ENCODE measurements at regions not wholly inside any gene's neighbourhood (a gene's known extent, or its start where the extent isn't known, plus 50 kb on each side); places are given as distances from the start of the nearest gene placed in this dataset.

DNA sequence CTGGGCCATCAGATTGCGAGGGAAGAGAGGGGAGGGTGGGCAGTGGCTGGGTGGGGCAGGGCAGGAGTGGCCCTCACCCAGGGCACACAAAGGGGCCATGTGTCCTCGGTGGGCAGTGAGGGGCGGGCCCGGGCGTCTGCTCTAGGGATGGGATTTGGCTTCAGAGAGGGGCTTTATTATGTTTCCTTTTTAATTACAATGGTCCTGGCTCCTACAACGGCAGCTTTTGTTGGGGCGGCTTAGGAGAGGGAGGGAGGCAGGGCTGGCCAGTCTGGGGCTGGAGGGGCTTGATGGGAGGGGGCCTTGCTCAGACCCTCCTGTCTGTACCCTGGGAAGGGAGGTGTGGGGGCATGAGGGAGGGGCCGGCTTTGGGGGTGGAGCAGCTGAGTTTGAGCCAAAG lies 102.8 kb upstream of the WNT4 start:
- no peak for DNase-seq (ENCODE audit: low spot score)

DNA sequence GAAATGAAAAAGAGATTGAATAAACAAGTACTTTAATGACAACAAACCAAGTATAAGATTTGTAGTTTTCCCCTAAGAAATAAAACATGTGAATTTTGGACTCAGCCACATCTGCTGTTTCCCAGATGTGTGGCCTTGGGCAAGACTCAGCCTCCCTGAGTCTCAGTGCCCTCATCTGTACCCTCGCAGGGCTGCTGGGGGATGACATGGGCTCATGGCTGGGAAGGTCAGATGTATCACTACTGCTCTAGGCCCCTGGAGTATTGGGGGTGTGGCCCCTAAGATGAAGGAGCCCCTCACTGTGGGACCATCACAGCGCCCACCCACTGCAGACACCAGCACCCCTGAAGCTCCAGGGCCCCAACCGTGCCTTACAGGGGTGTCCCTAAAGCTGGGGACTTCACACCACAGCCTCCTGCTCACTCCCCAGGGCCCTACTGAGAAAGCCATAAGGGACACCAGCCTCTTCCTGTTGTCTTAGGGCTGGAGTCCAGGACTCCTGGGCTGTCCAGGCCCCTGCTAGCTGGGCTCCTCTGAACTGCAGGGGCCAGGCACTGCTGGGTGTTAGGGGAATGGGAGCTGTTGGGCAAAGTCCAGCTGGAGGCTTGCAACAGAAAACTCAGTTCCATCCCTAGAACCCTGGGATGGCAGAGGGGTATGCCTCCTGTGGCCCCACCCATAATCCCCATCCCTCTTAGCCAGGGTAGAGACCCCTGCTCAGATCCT lies 104.0 kb upstream of the WNT4 start:
- DNase-seq (ENCODE audit: low spot score) = no peak

DNA sequence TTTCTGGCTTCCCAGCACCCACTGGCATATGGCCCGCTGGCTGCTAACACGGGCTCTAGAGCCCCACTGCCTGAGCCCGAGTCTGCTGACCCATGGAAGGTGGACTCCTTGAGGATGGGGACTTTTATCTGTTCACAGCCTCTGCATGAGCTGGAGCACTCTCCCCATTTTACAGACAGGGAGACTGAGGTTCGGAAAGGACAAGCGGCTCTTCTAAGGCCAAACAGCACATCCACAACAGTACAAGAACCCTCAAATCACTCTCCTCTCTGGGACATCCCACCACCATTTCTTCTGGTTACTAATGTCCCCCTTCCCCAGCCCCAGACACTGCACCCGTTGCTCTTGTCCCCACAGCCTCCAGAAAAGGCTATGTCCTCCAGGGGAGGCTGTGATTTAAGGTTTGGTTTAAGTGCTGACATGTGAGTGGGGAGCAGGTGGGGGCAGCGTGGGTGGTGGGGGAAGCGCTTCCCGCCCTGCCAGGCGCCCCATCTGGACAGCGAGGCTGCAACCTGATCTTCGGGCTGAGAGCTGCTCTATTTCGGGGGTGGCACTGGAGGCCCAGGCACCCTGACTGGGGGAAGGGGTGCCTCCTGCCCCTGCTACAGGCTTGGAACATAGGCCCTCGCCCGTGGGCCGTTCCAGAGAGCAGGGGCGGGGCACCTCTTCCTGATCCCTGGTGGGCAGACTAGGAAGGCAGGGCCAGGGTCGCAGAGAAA lies 104.8 kb upstream of the WNT4 start:
- no peak for DNase-seq (ENCODE audit: low spot score)

DNA sequence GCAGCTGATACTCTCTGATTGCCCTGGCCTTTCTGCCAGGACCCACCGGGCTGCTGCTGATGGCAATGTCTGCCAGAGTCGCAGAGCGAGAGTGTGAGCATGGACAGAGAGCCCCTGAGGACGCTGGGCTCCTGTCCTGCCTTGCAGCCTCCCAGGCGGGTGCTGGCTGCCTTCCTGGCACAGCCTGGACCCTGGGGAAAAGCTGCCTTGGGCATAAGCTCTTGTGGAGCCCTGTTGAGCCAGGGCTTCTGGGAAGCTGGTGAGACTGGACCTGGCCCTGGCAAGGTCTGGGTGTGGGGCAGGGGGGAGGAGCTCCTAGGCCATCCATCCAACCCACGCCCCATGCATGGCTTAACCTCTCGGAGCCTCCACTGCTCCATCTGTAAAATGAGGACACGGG lies 105.8 kb upstream of the WNT4 start:
- DNase-seq (ENCODE audit: low spot score) = no peak

DNA sequence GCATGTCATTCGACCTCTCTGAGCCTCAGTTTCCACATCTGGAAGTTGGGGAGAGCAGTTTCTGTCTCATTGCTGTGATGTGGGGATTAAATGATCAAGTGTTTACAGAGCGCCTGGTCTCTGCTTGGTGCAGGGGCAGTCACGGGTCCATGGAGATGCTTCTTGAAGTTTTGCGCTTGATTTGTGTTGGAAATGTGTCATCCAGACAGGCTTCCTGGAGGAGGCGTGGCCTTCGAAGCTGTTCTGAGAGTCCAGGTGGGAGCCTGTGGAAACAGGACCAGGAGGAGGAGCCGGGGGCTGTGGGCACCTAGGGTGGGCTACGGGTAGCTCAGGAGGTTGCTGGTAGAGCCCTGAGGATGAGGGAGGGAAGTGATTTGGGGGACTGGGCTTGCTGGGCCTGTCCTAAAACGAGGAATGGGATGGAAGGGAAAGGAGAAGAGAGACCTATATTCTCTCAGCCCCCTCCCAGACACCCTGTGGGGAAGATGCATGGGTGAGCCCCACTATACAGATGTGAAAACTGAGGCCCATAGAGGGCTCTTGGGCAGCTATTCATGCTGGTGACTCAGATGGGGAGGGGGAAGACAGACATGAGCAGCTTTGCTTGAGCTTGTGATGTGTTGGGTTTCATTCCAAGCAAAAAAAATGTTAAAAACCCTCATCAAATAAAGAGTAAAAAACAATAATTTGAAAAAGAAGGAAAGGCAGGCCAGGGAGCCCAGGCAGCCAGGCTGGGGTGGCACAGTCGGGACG lies 107.2 kb upstream of the WNT4 start:
- DNase-seq (ENCODE audit: low spot score) = no peak

DNA sequence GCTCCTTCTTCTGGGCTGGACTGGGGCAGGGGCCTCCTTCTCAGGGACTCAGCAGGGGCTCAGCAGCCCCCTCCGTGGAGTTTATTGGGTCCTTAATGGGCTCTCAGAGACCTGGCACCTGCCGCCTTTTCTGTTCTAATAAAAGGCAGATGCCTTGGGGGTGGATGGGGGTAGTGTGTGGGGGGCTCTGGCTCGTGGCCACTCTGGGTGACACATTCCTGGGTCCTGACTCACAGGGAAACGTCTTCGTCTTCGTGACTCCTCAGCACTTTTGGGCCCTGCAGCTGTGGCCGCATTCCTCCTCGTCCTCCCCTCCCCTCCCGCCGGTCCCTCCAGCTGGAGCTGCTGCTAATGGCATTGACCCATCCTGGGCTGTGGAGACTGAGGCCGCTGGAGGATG lies 107.8 kb upstream of the WNT4 start:
- DNase-seq (ENCODE audit: low spot score) = no peak

DNA sequence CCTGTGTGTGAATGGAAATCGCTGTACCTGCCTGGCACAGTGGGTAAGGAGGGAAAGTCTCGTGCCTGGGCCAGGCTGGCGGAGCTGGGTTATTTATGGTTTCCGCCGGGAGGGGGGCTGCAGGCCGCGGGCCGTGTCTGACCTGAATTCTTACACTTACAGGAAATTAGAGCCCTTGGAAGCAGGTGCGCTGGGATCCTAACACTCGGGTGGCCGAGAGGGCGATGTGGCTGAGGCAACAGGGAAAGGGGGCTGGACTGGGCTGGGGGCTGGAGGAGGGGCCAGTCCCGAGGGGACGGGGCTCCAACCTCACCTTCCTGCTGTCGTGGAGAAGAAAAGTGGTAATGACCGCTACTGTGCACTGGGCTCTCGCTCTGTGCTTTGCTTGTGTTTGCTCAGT lies 109.4 kb upstream of the WNT4 start:
- no peak for DNase-seq (ENCODE audit: low spot score)

DNA sequence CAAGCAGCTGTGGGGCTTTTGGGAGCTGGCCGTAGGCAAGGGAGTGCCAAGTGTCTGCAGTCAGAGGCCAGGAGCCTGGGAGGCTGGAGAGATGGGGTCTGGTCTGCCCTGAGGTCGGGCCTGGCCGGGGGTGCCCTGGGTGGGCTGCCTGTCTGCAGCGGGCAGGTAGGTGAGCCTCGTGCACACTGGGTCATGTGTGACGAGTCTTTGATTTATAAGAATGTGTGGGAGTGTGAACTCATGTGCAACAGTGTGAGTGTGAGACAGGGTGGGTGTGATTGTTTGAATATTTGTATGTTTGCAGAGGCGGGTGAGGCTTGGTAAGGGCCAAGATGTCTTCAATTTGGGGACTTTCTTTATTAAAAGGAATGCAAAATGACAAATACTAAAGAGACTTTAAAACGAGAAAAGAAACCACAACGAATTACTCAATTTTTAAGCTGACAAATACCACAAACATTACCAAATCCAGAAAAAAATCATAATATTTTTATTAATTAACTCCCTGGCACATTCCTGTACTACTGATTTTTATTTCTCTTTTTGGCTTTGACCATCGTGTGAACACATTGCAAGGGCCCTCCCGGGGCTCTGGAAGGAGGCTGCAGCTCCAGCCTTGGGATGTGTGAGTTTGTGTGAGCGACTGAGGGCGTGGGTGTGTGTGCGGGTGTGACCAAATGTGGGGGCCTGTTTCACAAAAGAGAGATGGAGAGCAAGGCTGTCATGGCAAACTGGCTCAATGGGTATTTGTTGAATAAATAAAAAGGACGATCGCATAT lies 110.3 kb upstream of the WNT4 start:
- DNase-seq (ENCODE audit: low spot score) = no peak

DNA sequence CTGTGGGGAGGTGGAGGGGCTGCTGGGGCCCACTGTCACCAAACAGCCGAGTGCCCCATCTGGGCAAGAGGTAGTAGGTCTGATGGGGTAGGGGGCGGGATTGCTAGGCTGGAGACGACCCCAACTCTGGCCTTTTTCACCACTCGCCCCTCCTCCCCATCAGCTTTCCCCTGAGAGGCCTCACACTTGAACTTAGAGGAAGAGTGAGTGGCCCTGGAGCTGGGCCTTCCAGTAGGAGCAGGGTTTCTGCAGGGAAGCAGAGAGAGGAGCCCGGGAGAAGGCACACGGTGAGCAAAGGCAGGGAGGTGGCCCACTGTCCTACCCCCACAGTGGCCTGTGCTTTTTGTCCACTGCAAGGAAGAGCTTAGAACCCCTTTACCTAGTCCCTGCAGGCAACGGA lies 111.9 kb upstream of the WNT4 start:
- no peak for DNase-seq (ENCODE audit: low spot score)

DNA sequence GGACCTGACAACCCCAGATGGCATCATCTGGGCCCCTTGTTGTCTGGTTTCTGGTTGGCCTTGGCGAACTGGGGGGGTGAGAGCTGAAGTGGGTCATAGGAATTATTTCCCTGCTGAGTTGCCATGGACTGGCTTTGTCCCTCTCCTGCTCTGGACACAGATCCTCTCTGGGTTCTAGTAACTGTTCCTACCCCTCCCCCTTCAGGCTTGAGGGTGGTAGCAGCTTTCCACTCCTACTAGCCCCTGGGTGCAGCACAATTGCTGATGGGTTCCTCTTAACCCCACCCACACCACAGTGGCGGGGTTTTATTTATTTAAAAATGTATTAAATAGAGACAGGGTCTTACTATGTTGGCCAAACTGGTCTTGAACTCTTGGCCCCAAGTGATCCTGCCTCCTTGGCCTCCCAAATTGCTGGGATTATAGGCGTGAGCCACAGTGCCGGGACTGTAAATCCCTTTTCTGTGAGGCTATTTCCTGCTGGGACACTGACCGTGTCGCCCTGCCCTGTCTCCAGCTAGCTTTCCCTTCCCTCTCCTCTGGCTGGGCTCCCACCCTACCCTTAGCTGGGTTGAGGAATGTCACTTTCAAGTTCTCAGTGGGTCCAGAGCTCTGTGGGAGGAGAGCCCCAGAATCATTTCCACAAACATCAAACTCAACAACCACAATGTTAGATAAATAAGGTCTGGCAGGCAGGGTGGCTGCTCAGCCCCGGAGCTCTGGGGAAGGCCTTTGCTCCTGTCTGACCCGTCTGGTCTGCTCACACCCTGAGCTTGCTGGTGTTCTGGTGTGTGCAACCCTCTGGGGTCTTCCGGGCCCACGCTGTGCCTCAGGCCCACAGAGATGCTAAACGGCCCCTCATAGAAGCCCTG lies 112.7 kb upstream of the WNT4 start:
- DNase-seq (ENCODE audit: low spot score) = no peak

DNA sequence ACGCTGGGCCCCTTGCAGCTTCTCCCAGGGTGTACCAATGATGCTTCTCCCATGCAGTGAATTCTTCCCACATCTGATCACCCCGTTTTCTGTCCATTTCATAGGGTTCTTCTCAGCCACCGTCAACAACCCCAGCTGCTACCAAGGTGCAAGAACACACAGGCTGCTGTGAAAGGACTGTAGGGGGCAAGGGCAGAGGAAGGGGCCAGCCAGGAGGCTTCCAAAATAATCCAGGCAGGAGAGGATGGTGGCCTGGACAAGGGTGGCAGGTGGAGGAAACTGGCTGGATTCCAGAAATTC lies 113.3 kb upstream of the WNT4 start:
- no peak for DNase-seq (ENCODE audit: low spot score)

DNA sequence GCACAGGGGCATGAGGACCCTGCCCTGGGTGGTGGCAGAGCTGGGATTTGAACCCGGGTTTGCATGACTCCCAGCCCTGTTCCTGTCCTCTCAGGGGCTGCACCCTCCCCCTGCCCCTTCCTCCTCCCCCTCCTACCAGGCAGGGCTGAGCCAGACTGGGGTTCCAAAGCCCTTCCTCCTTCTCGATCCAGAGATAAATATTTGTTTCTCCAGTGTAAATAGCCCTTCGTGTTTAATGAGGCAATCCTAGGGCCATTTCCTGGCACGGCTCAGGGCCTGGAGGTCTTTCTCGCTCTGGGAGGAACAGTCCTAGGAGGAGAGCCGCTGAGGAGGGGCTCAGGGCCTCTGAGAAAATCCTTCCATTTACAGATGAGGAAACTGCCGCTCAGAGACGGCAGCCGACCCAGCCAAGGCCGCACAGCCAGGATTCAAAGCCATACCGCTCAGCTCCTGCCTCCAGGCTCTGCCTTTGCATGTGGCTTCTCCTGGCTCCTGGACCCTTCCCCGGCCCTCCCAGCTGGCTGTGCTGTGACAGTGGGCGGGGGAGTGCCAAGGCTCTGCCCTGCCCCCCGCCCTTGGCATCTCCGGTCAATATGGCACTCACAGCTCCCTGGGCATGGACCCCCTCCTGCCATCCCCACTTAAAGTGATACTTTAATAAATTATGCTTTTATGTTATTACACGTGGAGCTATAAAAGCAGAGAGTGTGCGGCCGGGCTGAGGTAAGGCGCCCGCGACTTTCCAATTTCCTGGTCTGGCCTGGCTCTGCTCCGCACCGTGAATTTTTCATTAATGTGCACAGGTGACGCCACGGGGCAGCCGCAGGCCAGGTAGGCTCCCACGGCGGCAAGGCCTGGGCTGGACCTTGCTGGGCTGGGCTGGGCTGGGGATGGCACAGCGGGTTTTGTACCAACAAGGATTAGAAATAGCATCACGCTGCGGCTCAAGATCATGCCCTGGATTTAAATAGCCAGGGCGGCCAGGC lies 114.7 kb upstream of the WNT4 start:
- DNase-seq (ENCODE audit: low spot score) = no peak

DNA sequence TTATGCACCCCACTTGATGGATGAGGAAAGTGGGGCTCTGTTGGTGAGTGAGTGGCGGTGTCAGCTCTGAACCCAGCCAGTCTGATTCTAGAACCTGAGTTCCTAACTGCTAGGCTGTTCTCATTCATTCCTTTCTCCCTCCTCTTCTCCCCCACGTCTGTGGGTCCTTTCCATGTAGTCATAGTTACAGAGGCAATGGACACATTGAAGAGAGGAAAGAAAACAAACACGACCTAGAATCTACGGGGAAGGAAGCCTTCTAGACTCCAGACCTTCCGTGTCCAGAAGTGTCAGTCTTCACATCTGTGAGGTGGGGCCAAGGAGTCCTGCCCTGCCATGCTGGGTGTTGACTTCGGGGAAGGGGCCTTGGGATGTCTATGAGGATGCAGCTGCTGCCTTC lies 115.8 kb upstream of the WNT4 start:
- DNase-seq (ENCODE audit: low spot score) = no peak

DNA sequence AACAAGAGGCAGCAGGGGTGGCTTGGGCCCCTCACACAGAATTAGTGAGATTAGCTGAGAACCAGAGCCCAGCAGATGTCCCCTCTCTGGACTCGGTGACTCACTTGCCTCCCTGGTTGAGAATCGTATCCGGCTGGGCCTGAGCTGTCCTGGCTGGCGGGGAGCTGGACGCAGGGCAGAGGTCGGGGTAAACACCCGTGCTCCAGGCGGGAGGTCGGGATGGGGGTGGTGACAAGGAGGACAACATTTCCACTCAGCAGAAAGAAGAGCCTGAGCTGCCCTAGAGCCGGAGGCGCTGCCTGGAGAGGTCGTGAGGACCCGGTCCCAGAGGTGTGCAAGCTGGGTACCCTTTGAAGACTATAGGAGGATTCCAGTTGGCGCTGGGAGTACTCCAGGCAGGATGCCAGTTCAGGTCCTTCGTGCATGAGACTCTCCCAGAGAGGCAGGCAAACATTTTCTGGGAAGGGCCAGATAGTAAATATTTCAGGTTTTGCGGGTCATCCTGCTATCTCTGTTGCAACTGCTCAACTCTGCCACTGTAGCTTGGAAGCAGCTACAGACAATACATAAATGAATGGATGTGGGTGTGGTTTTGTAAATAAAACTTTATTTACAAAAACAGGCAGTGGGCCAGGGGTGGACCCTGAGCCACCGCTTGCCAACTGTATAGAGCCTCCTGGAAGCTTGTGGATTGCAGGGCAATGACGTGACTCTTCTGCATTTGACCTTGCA lies 116.8 kb upstream of the WNT4 start:
- DNase-seq (ENCODE audit: low spot score) = no peak

DNA sequence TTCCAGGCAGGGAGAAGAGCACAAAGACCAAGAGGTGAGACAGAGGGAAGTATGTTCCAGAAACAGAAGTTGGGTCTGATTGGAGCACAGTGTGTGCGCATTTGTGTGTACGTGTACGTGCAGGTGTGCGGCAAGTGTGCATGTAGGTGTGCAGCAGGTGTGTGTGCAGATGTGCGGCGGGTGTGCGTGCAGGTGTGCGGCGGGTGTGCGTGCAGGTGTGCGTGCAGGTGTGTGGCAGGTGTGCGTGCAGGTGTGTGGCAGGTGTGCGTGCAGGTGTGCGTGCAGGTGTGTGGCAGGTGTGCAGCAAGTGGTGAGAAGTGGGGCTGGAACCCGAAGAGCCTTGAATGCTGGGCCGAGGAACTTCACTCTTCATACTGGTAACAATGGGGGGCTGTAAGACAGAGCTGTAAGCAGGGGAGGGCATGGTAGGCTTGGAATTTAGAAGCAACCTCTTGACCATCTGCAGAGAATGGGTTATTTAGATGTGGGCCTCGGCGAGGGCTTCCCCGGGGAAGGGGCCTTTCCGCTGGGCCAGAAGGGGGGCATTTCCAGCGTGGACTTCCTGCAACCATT lies 118.0 kb upstream of the WNT4 start:
- no peak for DNase-seq (ENCODE audit: low spot score)

DNA sequence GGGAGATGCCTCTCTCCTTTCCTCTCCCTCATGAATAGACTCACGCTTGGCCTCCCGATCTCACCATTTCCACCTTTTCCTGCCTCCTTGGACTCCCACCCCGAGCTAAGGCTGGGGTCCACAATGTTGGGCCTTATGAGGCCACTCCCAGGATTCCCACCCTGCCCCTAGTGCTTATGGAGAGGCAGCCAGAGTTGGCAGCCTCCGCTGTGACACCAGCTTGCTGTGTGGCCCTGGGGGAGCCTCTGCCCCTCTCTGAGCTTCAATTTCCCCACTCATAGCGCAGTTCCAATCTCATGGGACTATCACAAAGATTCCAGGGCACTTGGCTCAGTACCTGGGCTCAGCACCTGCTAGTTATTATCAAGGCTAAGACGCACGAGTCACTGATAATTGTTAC lies 118.7 kb upstream of the WNT4 start:
- no peak for DNase-seq (ENCODE audit: low spot score)

DNA sequence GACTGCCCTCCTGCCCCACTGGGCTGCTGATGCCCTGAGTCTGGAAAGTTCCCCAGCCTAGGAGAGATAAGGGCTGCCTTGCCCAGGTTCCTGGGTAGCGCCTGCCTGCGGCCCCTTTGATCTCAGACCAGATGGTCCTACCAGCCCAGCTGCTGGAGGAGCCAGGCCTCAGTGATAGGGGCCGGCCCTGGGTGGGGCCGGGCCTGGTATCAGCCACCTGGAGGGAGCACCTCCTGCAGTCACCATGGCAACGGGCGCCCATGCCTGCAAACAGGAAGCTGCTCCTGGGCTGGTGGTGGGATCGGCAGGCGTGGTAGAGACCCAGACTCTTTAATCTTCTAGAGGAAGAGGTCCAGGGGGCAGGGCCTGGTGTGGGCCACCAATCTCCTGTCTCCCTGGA lies 119.7 kb upstream of the WNT4 start:
- no peak for DNase-seq (ENCODE audit: low spot score)

DNA sequence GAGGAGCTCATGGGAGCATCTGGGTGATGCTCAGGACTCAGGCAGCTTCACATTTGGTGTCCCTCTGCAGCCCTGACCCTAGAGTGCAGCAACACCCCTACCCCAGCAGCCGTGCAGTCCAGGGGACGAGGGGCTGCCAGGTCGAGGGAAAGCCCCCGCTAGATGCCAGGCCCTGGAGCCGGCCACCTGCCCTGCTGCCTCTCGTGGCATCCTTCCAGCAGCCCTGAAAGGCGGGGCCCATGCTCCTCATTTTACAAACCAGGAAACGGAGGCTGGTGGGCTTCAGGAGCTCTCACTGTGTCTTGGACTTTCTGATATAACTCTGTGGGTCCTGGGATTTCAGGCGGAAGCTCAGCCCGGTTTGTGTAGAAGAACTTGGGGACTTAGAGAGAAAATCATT lies 120.5 kb upstream of the WNT4 start:
- no peak for DNase-seq (ENCODE audit: low spot score)

All from left forelimb (tissue), 1 donor.